GM19240 (cell line): ENCODE measurements at regions not wholly inside any gene's neighbourhood (a gene's known extent, or its start where the extent isn't known, plus 50 kb on each side); places are given as distances from the start of the nearest gene placed in this dataset.

ENCODE experiments used
- DNase-seq: peaks from one replicate; pipeline ENCODE4 v3.0.0; 2011; ENCODE audit warnings: low spot score; ENCODE audit not compliant: insufficient read length

- DNase-seq = no peak
These were observed 264.4 kb upstream of the NR2F2 start for GRCh38 chr15:96066126-96066525.

DNA sequence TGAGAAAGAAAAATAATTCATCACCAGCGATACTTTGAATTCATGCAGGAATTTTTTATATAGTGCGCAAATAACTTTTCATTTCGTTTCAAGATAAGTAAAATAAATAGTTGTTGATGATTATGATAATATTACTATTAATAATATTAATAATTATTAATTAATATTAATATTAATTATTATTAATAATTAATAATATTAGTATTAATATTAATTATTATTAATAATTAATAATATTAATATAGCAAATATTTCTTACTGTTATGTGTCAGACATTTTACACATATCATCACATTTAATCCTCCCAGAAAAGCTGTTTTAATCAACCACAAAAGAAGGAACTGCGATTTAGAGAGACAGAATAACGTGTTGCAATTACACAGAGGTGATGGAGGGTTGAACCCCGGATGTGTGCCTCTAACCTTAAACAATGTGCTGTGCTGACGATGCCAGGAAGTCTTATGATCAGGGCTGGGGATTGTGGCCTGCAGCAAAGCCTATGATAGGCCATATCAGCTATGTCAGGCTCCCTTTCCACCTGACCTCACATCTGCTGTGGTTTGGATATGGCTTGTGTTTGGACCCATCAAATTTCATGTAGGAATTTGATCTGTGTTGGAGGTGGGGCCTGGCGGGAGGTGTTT is 263.5 kb upstream of the NR2F2 start:
- no peak for DNase-seq

DNA sequence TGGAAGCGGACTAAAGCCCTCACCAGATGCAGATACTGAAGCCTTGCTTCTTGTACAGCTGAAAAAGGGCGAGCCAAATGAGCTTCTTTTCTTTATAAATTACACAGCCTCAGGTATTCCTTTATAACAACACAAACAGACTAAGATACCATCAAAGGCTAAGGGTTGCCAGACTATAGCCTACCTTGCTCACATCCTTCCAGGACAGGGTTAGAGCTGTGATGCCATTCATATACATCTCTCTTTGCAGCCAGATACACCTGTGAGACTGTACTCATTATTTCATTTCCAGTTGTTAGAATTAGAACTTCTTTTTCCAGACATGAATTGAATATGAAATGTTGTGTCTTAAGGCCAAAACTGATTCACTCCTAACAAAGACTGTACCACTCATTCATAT is 262.8 kb upstream of the NR2F2 start:
- DNase-seq = no peak

- no peak for DNase-seq
These were observed 261.6 kb upstream of the NR2F2 start for GRCh38 chr15:96068897-96069296.

DNA sequence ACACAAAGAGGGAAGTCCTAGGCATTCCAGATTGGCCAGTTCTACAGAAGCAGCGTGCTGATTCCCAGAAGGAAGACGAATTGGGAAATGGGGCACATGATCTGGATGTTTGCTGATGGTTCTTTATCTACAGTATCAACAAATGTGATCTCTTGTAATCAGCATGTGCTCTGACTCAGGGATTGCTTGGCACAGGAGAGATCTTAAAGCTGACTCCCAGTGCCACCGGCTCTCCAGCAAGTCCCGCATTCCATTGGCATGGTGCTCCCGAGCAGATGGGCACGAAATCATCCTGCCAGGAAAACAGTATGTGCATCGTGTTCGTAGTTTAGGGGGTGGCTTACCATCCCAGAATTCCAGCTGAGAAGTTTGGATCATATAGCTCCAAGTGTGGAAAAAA is 259.9 kb upstream of the NR2F2 start:
- no peak for DNase-seq

- no peak for DNase-seq
These were observed 257.7 kb upstream of the NR2F2 start for GRCh38 chr15:96072821-96073220.

DNA sequence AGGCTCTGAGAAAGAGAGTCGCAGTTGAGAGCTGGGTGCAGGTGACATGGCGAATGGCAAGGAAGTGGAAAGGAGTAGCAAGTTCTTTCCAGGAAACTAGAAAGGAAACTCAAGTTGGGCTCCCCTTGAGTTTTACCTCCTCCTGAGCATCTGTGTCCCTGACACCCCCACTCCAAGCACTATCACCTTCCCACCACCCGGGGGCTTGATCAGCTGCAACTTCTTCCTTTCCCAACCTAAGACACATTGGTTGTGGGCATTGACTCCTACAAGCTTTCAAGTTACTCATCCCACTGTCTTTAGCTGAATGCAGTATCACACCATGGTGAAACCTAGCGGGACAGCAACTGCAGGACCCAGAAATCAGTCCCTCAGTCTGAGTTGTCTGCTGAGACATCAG is 256.6 kb upstream of the NR2F2 start:
- no peak for DNase-seq

- no peak for DNase-seq
These were observed 254.6 kb upstream of the NR2F2 start for GRCh38 chr15:96075895-96076294.

DNA sequence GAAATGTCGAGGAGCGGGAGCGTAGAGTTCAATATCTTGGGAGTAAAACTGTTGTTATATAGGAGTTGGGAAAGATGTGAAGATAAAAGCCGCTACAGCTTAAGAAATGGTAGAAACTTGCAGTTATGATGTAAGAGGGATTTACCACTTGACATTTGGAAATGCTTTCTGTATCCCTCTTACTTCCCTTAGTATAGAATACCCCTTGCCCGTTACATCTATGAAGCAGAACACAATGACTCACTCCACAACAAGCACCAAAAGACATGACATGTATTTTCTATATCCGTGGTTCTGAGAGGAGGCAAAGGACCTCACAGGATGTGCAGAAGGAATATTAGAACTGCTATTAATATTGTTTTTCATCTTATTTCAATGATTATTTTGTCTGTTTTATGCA is 254.2 kb upstream of the NR2F2 start:
- DNase-seq = no peak

- DNase-seq = no peak
These were observed 251.5 kb upstream of the NR2F2 start for GRCh38 chr15:96079041-96079440.

DNA sequence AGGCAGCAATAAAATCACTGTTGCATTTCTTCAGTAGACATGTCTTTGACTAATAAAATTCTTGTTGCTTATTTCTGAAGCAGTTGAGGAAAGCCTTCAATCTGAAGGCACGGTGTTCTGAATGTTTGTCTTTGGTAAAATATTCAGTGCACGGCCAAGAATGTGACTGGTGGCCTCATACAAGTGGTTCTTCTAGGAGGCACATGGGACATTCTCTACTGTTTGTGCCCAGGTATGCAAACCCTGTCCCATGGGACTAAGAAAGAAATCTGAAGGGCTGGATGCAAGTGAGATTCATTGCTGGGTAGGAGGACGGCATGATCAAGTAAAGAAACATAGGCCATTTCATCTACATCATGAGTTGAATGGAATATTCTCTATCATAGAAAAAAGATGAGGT is 250.6 kb upstream of the NR2F2 start:
- no peak for DNase-seq

- no peak for DNase-seq
These were observed 244.3 kb upstream of the NR2F2 start for GRCh38 chr15:96086164-96086563.

DNA sequence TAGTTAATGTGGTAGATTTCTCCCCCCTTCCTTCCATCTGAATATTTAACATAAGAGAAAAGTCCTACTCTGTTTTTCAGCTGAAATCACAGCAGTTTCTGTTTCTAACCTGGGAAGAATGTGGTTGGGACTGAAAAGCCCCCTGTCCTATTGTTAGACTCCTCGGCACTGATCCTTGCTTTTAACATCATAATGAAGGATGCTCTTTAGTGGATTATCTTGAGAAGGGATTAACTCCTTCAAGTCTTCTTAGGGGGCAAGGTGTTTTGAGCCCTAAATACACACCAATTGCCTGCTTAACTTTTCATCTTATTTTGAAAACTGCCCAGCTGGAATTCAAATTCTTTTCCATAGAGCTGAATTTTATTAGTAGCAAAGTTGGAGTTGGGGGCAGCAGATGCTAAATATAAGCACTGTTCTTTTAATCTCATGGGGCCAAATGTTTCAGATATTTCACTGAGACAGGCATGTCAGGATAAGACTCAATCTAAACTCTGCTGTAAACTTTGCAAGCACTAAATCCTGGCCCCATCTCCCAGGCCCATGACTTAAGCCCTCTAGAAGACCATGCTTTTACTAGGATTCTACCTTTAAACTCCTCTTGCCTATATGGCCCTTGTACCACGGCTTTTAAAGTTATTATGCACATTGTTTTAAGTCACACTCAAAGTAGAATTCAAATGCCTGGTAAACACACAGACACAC is 243.2 kb upstream of the NR2F2 start:
- DNase-seq = no peak

DNA sequence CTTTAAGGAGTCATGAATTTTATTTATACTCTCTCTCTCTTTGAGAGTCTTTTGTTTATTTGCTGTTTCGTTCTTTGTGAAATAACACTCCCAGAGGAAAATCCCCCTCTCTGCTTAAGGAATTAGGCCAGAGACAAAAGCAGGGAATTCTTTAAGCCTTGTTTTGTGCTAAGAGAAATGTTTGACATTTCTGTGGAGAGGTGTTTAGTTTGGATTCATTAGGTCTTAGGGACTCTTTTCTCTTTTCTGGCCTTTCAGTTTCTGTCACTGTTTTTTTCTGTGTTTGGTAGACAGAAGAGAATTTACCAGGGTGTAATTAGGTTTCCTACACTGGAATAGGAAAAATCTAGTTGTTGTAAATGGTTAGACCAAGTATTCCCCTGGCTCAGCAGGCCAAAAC is 241.8 kb upstream of the NR2F2 start:
- no peak for DNase-seq

DNA sequence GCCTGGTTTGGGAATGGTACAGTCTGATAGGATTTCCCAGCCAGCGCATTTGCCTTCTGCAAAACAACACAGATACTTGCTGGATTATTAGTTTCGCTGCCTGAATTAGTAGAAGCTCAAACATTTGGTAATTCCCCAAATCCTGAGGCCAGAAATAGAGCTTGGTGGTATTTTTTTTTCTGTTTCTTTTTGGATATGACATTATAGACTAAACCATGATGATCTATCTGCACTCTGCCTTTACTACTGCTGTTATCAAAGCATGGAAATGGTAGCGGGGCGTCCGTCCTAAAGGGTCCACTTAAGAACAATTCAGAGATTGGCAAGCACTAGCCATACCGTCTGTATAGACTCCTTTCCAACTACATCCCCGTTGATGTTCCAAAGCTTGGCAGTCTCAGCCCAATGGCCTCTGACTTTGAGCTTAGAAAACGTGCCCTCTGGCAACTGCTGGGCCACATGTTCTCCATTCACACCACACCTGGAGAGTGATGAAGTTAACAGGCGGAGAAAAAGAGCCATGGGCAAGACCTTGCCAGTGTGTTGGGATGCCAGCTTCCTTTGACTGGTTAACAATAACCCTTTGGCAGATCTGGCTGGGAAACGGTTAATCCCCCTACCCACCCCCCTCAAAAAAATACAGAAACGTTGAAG is 241.0 kb upstream of the NR2F2 start:
- no peak for DNase-seq

- no peak for DNase-seq
These were observed 238.3 kb upstream of the NR2F2 start for GRCh38 chr15:96092186-96092585.

DNA sequence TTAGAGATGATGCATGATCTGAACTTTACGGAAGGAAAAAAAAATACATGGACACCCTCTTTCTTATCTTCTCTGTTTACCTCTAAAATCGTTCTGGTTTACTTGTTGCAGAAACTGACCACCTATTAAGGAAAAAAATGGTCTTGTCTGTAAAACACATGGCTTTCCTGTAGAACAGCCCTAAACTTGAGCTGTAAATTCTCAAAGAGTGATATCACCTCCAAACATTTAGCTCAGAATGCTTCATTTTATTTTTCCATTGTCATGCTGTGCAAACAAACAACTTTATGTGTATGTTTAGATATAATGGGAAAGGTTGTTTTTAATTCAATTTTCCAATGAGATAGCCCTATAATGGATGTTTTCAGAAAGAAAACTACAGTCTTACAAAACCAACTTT is 237.4 kb upstream of the NR2F2 start:
- no peak for DNase-seq

- DNase-seq = no peak
These were observed 232.8 kb upstream of the NR2F2 start for GRCh38 chr15:96097661-96098060.

DNA sequence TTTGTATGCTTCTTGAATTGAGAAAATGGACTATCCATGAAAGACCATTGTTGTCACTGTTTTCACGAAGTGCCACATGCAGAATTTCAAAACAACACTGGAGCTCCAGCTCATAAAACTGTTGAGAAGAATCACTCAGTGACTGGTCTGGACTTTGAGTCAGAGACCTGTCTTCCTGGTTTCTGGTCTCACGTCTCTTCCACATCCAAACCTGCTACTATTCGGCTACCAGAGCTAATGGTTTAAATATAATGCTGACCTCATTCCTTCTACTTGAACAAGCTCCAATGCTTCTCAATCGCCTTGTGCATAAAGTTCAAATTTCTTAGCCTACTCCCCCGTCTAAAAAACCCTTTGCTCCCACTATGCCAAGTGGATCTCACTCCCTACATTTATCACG is 227.9 kb upstream of the NR2F2 start:
- DNase-seq = no peak

GRCh38 chr15:96106181-96106580 is 224.3 kb upstream of the NR2F2 start:
- DNase-seq = no peak

DNA sequence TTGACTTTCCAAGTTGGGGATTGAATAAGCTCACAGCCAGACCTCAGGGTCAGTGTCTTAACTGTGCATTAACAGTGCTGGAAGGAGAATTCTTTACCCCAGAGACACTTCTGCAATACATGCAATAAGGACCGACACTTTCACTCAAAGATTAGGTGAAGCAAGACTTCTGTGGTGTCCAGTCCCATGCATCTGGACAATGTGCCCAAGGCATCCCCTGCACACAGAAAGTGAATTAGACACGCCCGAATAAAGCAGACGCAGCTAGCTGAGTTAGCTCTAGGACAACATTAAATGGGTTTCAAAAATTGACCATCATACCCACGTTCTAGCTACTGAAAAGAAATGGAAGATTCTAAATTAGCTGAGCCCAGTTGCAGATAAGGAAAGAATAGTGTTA is 223.9 kb upstream of the NR2F2 start:
- no peak for DNase-seq

DNA sequence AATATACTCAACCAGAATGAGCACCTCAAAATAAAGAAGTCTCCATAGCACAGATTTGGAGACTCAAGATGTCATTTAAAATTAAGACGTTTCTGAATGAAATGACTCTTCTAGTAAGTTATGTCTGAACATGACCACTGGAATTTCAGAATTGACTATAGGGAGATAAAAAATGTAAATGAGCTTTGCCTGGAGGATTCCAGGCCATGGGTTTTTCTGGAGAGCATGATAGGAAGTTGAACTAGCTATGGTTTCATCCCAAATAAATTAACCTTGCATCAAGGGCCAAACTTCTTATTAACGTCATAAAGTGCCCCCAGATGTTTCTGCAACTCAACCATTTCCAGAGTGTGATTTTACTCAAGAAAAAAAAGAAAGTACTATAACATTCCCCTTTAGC is 222.6 kb upstream of the NR2F2 start:
- DNase-seq = no peak

DNA sequence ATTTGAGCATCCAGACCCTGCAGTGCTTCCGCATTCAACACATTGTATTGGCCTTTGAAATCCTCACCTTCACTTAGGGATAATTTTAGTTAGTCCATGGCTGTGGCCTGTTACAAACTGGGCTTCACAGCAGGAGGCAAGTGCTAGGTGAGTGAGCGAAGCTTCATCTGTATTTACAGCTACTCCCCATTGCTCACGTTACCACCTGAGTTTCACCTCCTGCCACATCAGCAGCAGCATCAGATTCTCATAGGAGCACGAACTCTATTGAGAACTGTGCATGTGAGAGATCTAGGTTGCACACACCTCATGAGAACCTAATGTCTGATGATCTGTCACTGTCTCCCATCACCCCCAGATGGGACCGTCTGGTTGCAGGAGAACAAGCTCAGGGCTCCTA is 222.1 kb upstream of the NR2F2 start:
- no peak for DNase-seq
